Stimulated activated CD8-positive, alpha-beta memory T cell treated with anti-CD3 and anti-CD28 coated beads, Interleukin-15, amount 100 ng/mL, for 24 hours (primary cell): ENCODE measurements at regions not wholly inside any gene's neighbourhood (a gene's known extent, or its start where the extent isn't known, plus 50 kb on each side); places are given as distances from the start of the nearest gene placed in this dataset.
"Not testable (repeated sequence)": the region's sequence is repeated elsewhere in the genome, so short reads cannot be mapped to it uniquely, and the experiment has no call there.

Source experiments
- DNase-seq: peaks from one replicate; pipeline ENCODE4 v3.0.0-alpha.2; 2020; ENCODE audit warnings: low read depth

GRCh38 chr2:36235426-36235825, 120.2 kb upstream of the CRIM1 start:
- no peak for DNase-seq

- no peak for DNase-seq
Measured at GRCh38 chr2:36223259-36223658, 132.3 kb upstream of the CRIM1 start.

GRCh38 chr2:36222485-36222884, 133.1 kb upstream of the CRIM1 start:
- DNase-seq: no peak

GRCh38 chr2:36214691-36215090, 140.9 kb upstream of the CRIM1 start:
- no peak for DNase-seq

- no peak for DNase-seq
Measured at GRCh38 chr2:36203366-36203765, 152.2 kb upstream of the CRIM1 start.

GRCh38 chr2:36197181-36197971, 158.2 kb upstream of the CRIM1 start:
- no peak for DNase-seq

- DNase-seq: no peak
Measured at GRCh38 chr2:36193680-36194079, 161.9 kb upstream of the CRIM1 start.

- no peak for DNase-seq
Measured at GRCh38 chr2:36192983-36193382, 162.6 kb upstream of the CRIM1 start.

GRCh38 chr2:36190097-36190496, 165.5 kb upstream of the CRIM1 start:
- DNase-seq: no peak

GRCh38 chr2:36185624-36186023, 170.0 kb upstream of the CRIM1 start:
- DNase-seq: no peak

- DNase-seq: no peak
Measured at GRCh38 chr2:36184848-36185247, 170.7 kb upstream of the CRIM1 start.

- not testable (repeated sequence) for DNase-seq
Measured at GRCh38 chr2:36180789-36181482, 174.6 kb upstream of the CRIM1 start.

- DNase-seq: not testable (repeated sequence)
Measured at GRCh38 chr2:36180293-36180692, 175.3 kb upstream of the CRIM1 start.

- DNase-seq: not testable (repeated sequence)
Measured at GRCh38 chr2:36179668-36180269, 175.8 kb upstream of the CRIM1 start.

GRCh38 chr2:36178384-36178783, 177.2 kb upstream of the CRIM1 start:
- DNase-seq: no peak

GRCh38 chr2:36177282-36177681, 178.3 kb upstream of the CRIM1 start:
- DNase-seq: no peak

- no peak for DNase-seq
Measured at GRCh38 chr2:36174920-36175319, 180.7 kb upstream of the CRIM1 start.

GRCh38 chr2:36173760-36174404, 181.7 kb upstream of the CRIM1 start:
- no peak for DNase-seq

- DNase-seq: no peak
Measured at GRCh38 chr2:36172824-36173223, 182.8 kb upstream of the CRIM1 start.

- no peak for DNase-seq
Measured at GRCh38 chr2:36170805-36171204, 184.8 kb upstream of the CRIM1 start.

GRCh38 chr2:36169843-36170242, 185.7 kb upstream of the CRIM1 start:
- no peak for DNase-seq

- DNase-seq: no peak
Measured at GRCh38 chr2:36168115-36168514, 187.5 kb upstream of the CRIM1 start.

- no peak for DNase-seq
Measured at GRCh38 chr2:36165132-36165531, 190.4 kb upstream of the CRIM1 start.
